Vagina (tissue), 2 donors: ENCODE measurements at regions not wholly inside any gene's neighbourhood (a gene's known extent, or its start where the extent isn't known, plus 50 kb on each side); places are given as distances from the start of the nearest gene placed in this dataset.

ENCODE experiments used
- POLR2AphosphoS5 ChIP-seq, 2 donors: sonication (generic); formaldehyde crosslinking; IDR thresholded peaks; one replicate each; pipeline ENCODE4 v1.9.0; 2017; ENCODE audit warnings: antibody characterized with exemption in 2 of 2, mild to moderate bottlenecking in 2 of 2, low read depth in 1 of 2; ENCODE audit not compliant: insufficient read depth in 1 of 2
- TF ChIP-seq, protein P1 (sequence below), 3 experiments: fragments of 450-650 bp in 2 of 3; fragments of 200-600 bp in 1 of 3; sonication (generic) in 1 of 3; IDR thresholded peaks; one replicate each; pipeline ENCODE4 v1.5.1; 2017 to 2019; ENCODE audit warnings: antibody characterized with exemption in 3 of 3, mild to moderate bottlenecking in 2 of 3, moderate library complexity in 2 of 3

DNA sequence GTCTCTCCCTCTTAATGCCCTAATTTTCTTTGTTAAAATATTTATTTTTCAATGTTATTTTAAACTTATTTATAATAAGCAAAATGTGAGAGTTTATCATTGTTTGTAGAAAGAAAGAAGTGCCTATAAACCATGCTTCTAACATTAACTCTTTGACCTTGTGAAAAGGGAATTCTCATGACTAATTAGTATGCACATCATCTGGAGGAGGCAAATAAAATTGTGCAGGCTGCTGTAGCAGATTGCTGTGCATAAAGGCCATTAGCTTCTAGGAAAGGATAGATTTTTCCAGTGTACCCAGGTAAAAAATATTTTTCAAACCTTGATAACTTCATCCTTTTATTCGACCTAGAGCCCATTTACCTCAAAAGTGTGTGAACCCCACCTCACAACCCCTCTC is 84.6 kb upstream of the GUCY1A1 start:
- no peak for TF ChIP-seq POLR2AphosphoS5 (IDR thresholded peaks at IDR 0.05; ENCODE audit: insufficient read depth in 1 of 2, low read depth in 1 of 2)
- TF ChIP-seq, protein P1, sequence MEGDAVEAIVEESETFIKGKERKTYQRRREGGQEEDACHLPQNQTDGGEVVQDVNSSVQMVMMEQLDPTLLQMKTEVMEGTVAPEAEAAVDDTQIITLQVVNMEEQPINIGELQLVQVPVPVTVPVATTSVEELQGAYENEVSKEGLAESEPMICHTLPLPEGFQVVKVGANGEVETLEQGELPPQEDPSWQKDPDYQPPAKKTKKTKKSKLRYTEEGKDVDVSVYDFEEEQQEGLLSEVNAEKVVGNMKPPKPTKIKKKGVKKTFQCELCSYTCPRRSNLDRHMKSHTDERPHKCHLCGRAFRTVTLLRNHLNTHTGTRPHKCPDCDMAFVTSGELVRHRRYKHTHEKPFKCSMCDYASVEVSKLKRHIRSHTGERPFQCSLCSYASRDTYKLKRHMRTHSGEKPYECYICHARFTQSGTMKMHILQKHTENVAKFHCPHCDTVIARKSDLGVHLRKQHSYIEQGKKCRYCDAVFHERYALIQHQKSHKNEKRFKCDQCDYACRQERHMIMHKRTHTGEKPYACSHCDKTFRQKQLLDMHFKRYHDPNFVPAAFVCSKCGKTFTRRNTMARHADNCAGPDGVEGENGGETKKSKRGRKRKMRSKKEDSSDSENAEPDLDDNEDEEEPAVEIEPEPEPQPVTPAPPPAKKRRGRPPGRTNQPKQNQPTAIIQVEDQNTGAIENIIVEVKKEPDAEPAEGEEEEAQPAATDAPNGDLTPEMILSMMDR (IDR thresholded peaks at IDR 0.05): no peak
